ENCODE measurements at regions not wholly inside any gene's neighbourhood (a gene's known extent, or its start where the extent isn't known, plus 50 kb on each side); places are given as distances from the start of the nearest gene placed in this dataset.
"Not testable (repeated sequence)": the region's sequence is repeated elsewhere in the genome, so short reads cannot be mapped to it uniquely, and the experiment has no call there.

GRCh38 chr11:45754741-45755140, 50.2 kb upstream of the SLC35C1 start:
- DNase-seq: no peak

DNA sequence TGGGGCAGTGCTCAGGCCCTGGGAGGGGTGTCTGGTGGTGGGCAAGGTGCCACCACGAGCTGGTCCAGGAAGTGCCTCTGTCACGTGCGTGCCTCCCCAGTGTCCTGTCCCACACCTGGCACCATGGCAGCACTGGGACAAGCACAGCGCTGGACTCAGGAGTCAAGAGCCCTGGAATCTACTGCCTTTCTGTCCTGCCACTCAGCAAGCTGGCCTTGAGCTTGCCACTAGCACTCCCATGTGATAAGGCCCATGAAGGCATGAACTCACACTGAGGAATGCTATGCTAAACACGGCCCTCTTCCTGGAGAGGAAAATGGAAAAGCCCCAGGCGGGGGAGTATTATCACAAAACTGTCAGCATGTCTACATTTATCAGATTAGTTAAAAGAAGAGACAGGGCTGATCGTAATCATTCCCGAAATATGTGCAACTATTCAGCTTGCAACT, 50.7 kb upstream of the SLC35C1 start:
- DNase-seq: no peak

DNA sequence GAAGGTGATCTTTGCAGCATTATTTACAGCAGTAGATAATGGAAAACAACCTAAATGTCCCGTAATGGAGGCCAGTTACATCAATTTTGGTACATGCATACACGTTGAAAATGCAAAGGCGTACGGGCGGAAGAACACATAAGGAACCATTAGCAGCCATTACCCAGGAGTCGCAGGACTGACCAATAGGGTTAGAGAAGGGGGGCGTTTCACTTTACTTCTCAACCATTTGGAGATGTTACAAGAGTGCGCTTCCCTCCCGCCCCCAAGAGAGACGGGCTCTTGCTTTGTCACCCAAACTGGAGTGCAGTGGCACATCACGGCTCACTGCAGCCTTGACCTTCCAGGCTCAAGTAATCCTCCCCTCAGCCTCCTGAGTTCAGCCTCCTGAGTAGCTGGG, 52.8 kb upstream of the SLC35C1 start:
- DNase-seq: no peak

GRCh38 chr11:45751430-45751829, 53.5 kb upstream of the SLC35C1 start:
- DNase-seq: no peak

- DNase-seq: no peak
Observed at GRCh38 chr11:45750439-45750838, 54.5 kb upstream of the SLC35C1 start.

- DNase-seq: no peak
Observed at GRCh38 chr11:45748801-45749200, 56.1 kb upstream of the SLC35C1 start.

- no peak for DNase-seq
Observed at GRCh38 chr11:45745065-45745811, 59.7 kb upstream of the SLC35C1 start.

- DNase-seq: no peak
Observed at GRCh38 chr11:45743556-45744468, 61.1 kb upstream of the SLC35C1 start.

- DNase-seq: no peak
Observed at GRCh38 chr11:45741582-45741981, 63.4 kb upstream of the SLC35C1 start.

DNA sequence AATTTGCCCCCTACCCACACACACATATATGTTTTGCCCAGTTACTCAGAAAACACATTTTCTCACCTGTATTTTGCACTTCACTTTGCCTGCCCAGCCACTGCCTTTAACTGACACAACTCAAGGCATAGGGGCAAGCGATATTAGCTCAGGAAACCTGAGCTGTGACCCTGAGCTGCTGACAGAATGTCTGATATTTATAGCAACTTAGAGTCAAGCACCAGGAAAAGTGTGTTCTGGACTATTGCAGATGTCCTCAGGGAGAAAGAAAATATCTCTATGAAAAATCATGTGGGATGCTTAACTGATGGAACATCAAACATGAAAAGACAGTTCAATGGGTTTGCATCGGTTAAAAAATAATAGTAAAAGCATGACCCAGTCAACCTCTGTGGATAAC, 63.9 kb upstream of the SLC35C1 start:
- no peak for DNase-seq

DNA sequence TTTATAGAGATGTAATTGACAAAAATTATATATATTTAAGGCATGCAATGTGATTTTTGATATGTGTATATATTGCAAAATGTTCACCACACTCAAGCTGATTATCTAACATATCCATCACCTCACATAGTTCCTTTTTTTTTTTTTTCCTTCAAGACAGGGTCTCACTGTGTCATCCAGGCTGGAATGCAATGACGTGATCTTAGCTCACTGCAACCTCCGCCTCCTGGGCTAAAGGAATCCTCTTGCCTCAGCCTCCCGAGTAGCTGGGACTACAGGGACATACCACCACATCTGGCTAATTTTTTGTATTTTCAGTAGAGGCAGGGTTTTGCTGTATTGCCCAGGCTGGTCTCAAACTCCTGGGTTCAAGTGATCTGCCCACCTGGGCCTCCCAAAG, 65.1 kb upstream of the SLC35C1 start:
- DNase-seq: no peak

DNA sequence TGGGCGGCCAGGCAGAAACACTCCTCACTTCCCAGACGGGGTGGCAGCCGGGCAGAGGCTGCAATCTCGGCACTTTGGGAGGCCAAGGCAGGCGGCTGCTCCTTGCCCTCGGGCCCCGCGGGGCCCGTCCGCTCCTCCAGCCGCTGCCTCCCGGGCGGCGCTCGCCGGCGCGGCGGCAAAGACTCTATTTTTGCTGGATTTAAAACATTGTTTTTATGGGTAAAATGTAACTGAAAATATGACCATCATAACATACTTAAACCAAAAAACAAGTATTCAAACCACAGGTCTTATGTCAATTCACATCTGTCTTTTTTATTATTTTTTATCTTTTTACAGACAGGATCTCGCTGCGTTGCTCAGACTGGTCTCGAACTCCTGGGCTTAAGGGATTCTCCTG, 65.9 kb upstream of the SLC35C1 start:
- DNase-seq: not testable (repeated sequence)

GRCh38 chr11:45738194-45738593, 66.8 kb upstream of the SLC35C1 start:
- DNase-seq: not testable (repeated sequence)

- no peak for DNase-seq
Observed at GRCh38 chr11:45737056-45737455, 67.9 kb upstream of the SLC35C1 start.

GRCh38 chr11:45736424-45736823, 68.5 kb upstream of the SLC35C1 start:
- no peak for DNase-seq

DNA sequence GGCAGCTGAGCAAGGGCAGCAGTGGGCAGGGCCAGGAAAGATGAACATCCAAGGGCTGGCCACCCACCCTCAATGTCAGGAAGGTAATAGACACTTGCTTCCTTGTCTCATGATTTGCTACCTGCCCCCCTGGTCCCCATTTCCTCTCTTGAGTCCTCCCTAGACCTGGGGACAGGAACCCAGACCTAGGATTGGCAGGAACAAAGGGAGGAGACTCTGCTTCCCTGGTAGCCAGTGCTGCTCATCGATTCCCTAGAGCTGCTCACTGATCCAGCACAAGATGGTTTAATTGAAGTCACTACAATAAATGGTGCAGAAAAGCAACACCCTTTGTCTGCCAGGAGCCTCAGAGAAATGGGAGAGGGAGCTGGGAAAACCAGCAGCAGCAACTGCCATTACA, 67.8 kb upstream of the CHST1 start:
- no peak for DNase-seq

GRCh38 chr11:45732343-45732742, 66.9 kb upstream of the CHST1 start:
- DNase-seq: no peak

DNA sequence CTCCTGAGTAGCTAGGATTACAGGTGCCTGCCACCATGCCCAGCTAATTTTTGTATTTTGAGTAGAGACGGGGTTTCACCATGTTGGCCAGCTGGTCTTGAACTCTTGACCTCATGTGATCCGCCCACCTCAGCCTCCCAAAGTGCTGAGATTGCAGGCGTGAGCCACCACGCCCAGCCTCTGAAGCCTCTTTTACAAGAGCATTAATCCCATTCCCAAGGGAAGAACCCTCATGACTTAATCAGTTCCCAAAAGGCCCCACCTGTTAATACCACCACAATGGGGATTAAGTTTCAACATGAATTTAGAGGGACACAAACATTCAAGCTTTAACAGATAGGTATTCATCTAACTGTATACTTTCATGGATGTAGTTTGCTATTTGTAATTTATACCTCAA, 65.7 kb upstream of the CHST1 start:
- DNase-seq: not testable (repeated sequence)

GRCh38 chr11:45730014-45730413, 64.6 kb upstream of the CHST1 start:
- no peak for DNase-seq

GRCh38 chr11:45726493-45727054, 61.2 kb upstream of the CHST1 start:
- no peak for DNase-seq

DNA sequence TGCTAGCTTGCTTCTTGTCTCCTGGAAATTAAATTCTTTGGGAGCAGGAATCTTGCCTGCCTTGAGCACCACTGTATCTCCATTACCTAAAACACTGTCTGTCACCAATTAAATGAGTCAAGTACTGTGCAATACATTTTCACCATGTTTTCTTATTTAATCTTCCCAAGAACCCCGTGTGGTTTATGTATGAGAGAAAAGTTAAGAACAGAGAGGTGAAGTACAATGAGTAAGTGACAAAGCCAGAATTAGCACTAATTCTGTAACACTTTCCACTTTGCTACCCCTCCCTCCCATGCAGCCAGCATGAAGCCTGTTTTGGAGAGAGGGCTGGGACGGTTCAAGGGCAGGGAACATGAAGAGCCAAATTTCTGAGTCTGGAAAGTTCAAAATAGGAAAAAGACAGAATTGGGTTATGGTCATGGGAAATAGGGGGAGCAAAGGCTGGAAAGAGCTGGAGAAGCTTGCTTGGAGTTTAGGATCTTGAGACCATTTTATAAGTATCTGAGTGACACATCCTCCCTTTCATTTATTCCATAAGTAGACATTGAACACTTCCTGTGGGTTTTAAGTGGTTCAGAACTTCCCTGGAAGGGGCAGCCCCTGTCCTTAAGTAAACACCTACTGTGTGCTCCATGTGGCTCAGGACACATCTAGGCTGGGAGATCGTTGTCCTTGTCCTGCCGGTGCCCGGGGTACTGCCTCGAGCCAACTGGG, 60.5 kb upstream of the CHST1 start:
- no peak for DNase-seq

- no peak for DNase-seq
Observed at GRCh38 chr11:45725121-45725520, 59.7 kb upstream of the CHST1 start.

GRCh38 chr11:45724153-45724552, 58.7 kb upstream of the CHST1 start:
- DNase-seq: peak; percentile 18

Measured in NCI-H1092 treated with DMSO at 0.1 percent for 48 hours (cell line).